GM12878 (cell line): ENCODE measurements at regions not wholly inside any gene's neighbourhood (a gene's known extent, or its start where the extent isn't known, plus 50 kb on each side); places are given as distances from the start of the nearest gene placed in this dataset.

ENCODE experiments used
- ATAC-seq: fragments of 200-7000 bp; cut with Tn5 transposase; 3 replicates; pipeline ENCODE4 v1.9.1; 2020; ENCODE audit warnings: mild to moderate bottlenecking, moderate library complexity
- BruUV-seq: library from RNA; stranded (reverse); fragments of 400-500 nt; replicated peaks from 2 replicates; lab custom pipeline; 2021; lab: Mats Ljungman, UMichigan
- CTCF ChIA-PET: fragments of 300-600 bp; sonication (Branson Sonifier 250); formaldehyde crosslinking; extraction: SDS; loops from one replicate; lab custom pipeline; 2021; ENCODE audit warnings: inconsistent platforms; lab: Yijun Ruan, JAX
- POLR2A ChIA-PET: fragments of 350-600 bp; formaldehyde crosslinking; extraction: SDS; loops from one replicate; lab custom pipeline; 2021; ENCODE audit warnings: inconsistent platforms; lab: Charles Lee
- RAD21 ChIA-PET: fragments of 300-600 bp; sonication (Branson Sonifier 250); formaldehyde crosslinking; loops from one replicate; lab custom pipeline; 2023; ENCODE audit warnings: antibody characterized with exemption; ENCODE audit not compliant: unreplicated experiment; lab: Charles Lee
- SMC1A ChIA-PET: fragments of 300-600 bp; sonication (Branson Sonifier 250); formaldehyde crosslinking; loops from one replicate; lab custom pipeline; 2023; ENCODE audit not compliant: unreplicated experiment, uncharacterized antibody; lab: Charles Lee
- DNase-seq: peaks from one replicate; pipeline ENCODE4 v3.0.0-alpha.2; 2011; ENCODE audit warnings: low read depth, low spot score
- FAIRE-seq: peaks from 3 replicates; lab custom pipeline; 2011; peaks lifted over from hg19 to GRCh38; lab: Jason Lieb, UNC
- H2AFZ ChIP-seq: 2 replicates; pipeline ENCODE4 v1.6.0; 2011; ENCODE audit warnings: low read depth, low read length, control low read depth; ENCODE audit not compliant: control insufficient read depth
- H3K27ac ChIP-seq: 2 replicates; pipeline ENCODE4 v1.5.1; 2011; ENCODE audit warnings: control low read depth; ENCODE audit not compliant: control insufficient read depth, insufficient read depth
- H3K27me3 ChIP-seq, 2 experiments: replicated peaks in 1 of 2; 2 replicates each; pipeline versions ENCODE4 v1.6.0 to v1.6.1; 2011; ENCODE audit warnings: low read length in 1 of 2; ENCODE audit not compliant: control insufficient read depth in 2 of 2, insufficient read depth in 2 of 2
- H3K36me3 ChIP-seq, 2 experiments: 2 replicates each; pipeline ENCODE4 v1.5.1; 2011; ENCODE audit warnings: low read length in 1 of 2; ENCODE audit not compliant: control insufficient read depth in 2 of 2, insufficient read depth in 2 of 2
- H3K4me1 ChIP-seq: 2 replicates; pipeline ENCODE4 v1.6.1; 2011; ENCODE audit warnings: mild to moderate bottlenecking, low read length, moderate library complexity, mixed read lengths; ENCODE audit not compliant: control insufficient read depth, insufficient read depth
- H3K4me2 ChIP-seq: 2 replicates; pipeline ENCODE4 v1.6.0; 2011; ENCODE audit warnings: control low read depth; ENCODE audit not compliant: control insufficient read depth, insufficient read depth
- H3K4me3 ChIP-seq: fragments of 200-600 bp; sonication (generic); 2 replicates; pipeline ENCODE4 v1.5.1; 2016
- H3K79me2 ChIP-seq: 2 replicates; pipeline ENCODE4 v1.6.0; 2011; ENCODE audit warnings: low read length; ENCODE audit not compliant: control insufficient read depth, insufficient read depth
- H3K9ac ChIP-seq: 2 replicates; pipeline ENCODE4 v1.8.0; 2011; ENCODE audit warnings: low read length, control low read depth, mixed read lengths; ENCODE audit not compliant: control insufficient read depth, insufficient read depth
- H3K9me3 ChIP-seq: replicated peaks from 3 replicates; pipeline ENCODE4 v1.5.1; 2011; ENCODE audit warnings: mild to moderate bottlenecking, low read length; ENCODE audit not compliant: control insufficient read depth, insufficient read depth
- H4K20me1 ChIP-seq: 2 replicates; pipeline ENCODE4 v1.6.0; 2011; ENCODE audit not compliant: control insufficient read depth, insufficient read depth
- BCL3 ChIP-seq: IDR thresholded peaks from 2 replicates; pipeline ENCODE4 v1.6.1; 2011; ENCODE audit warnings: borderline replicate concordance, low read depth, mild to moderate bottlenecking, moderate library complexity, low read length; ENCODE audit not compliant: insufficient read depth, poor library complexity, severe bottlenecking
- GATAD2B ChIP-seq: fragments of 450-650 bp; conservative IDR thresholded peaks from 2 replicates; pipeline ENCODE4 v1.6.1; 2017; ENCODE audit warnings: low read depth, mild to moderate bottlenecking, moderate library complexity
- NR2F1 ChIP-seq: fragments of 450-650 bp; conservative IDR thresholded peaks from 2 replicates; pipeline ENCODE4 v1.6.1; 2017; ENCODE audit warnings: mild to moderate bottlenecking
- PAX8 ChIP-seq: fragments of 450-650 bp; IDR thresholded peaks from 2 replicates; pipeline ENCODE4 v1.6.1; 2017; ENCODE audit warnings: mild to moderate bottlenecking, moderate library complexity
- PKNOX1 ChIP-seq: fragments of 450-650 bp; IDR thresholded peaks from 2 replicates; pipeline ENCODE4 v1.6.1; 2016; ENCODE audit warnings: mild to moderate bottlenecking
- RB1 ChIP-seq: fragments of 450-650 bp; formaldehyde crosslinking; IDR thresholded peaks from 2 replicates; pipeline ENCODE4 v1.6.1; 2017; ENCODE audit warnings: mild to moderate bottlenecking, borderline replicate concordance
- RELB ChIP-seq: fragments of 450-650 bp; IDR thresholded peaks from 2 replicates; pipeline ENCODE4 v1.6.1; 2017; ENCODE audit warnings: low read depth, mild to moderate bottlenecking, moderate library complexity
- SMC3 ChIP-seq: IDR thresholded peaks from 2 replicates; pipeline ENCODE4 v1.6.1; 2011; ENCODE audit warnings: low read length, improper control_type of control experiment, borderline replicate concordance
- STAT1 ChIP-seq: fragments of 450-650 bp; conservative IDR thresholded peaks from 2 replicates; pipeline ENCODE4 v1.6.1; 2014; ENCODE audit warnings: antibody characterized with exemption, mild to moderate bottlenecking
- ZBED1 ChIP-seq: IDR thresholded peaks from 2 replicates; pipeline ENCODE4 v1.6.1; 2016; ENCODE audit warnings: borderline replicate concordance
- WGBS: methylation state at CpG from one replicate; pipeline ENCODE4 v1.1.6; 2016; ENCODE audit warnings: low lambda C conversion rate; ENCODE audit not compliant: insufficient replicate concordance, insufficient coverage; ENCODE audit errors: missing lambda C conversion rate; 5-methylcytosine and 5-hydroxymethylcytosine counted together
- in situ Hi-C: fragments of 300-500 bp; cut with MboI; formaldehyde crosslinking; loops from 9 replicates; pipeline ENCODE4 v1.14.3; 2018; ENCODE audit warnings: mixed read lengths
- intact Hi-C: fragments of 100-400 bp; cut with micrococcal nuclease; formaldehyde crosslinking; loops from one replicate; pipeline ENCODE4 v1.14.2; 2022; ENCODE audit not compliant: unreplicated experiment
- TF ChIP-seq, protein P1 (sequence below): IDR thresholded peaks from 2 replicates; pipeline ENCODE4 v1.6.1; 2012; ENCODE audit warnings: low read depth, low read length, improper control_type of control experiment

GRCh38 chr7:131202451-131202850 is 125.2 kb upstream of the MKLN1 start:
- H3K9me3 ChIP-seq: no peaks in the 10 kb centered on the region
- TF ChIP-seq, protein P1, sequence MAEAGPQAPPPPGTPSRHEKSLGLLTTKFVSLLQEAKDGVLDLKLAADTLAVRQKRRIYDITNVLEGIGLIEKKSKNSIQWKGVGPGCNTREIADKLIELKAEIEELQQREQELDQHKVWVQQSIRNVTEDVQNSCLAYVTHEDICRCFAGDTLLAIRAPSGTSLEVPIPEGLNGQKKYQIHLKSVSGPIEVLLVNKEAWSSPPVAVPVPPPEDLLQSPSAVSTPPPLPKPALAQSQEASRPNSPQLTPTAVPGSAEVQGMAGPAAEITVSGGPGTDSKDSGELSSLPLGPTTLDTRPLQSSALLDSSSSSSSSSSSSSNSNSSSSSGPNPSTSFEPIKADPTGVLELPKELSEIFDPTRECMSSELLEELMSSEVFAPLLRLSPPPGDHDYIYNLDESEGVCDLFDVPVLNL: no peak
- no peak for TF ChIP-seq NR2F1
- no peak for TF ChIP-seq BCL3
- TF ChIP-seq STAT1: no peak
- TF ChIP-seq PKNOX1: no peak
- no peak for TF ChIP-seq PAX8
- TF ChIP-seq GATAD2B: no peak
- no peak for TF ChIP-seq SMC3
- no peak for TF ChIP-seq ZBED1
- TF ChIP-seq RB1: no peak
- no peak for TF ChIP-seq RELB
- TF ChIP-seq, all 136 proteins: peak for 0
- no peaks in the 10 kb centered on the region for H3K36me3 ChIP-seq
- SMC1A ChIA-PET: interaction anchor here (1.0 kb wide), 1 partner anchor 13 kb away, joined by 4 read pairs; no protein-coding TSS in a partner anchor
- H3K27ac ChIP-seq: no peak overlapping the region
- no peaks in the 10 kb centered on the region for H3K27me3 ChIP-seq
- no peaks in the 10 kb centered on the region for H3K4me1 ChIP-seq
- POLR2A ChIA-PET: no interaction called here
- WGBS: 73% methylated on average over 5 of the region's 5 CpGs
- ATAC-seq (no peak), FAIRE-seq (no peak), DNase-seq (no peak)
- RAD21 ChIA-PET: no interaction called here
- no peak overlapping the region for H3K9ac ChIP-seq
- no peaks in the 10 kb centered on the region for H3K79me2 ChIP-seq
- H4K20me1 ChIP-seq: no peaks in the 10 kb centered on the region
- H2AFZ ChIP-seq: no peak overlapping the region
- H3K4me2 ChIP-seq: no peak overlapping the region
- H3K4me3 ChIP-seq: no peak overlapping the region
- CTCF ChIA-PET: no interaction called here
- BruUV-seq: no TSS peak
- in situ Hi-C loops (no loop called here), intact Hi-C loops (no loop called here)
